Lung microvascular endothelial cell (primary cell): ENCODE measurements at regions not wholly inside any gene's neighbourhood (a gene's known extent, or its start where the extent isn't known, plus 50 kb on each side); places are given as distances from the start of the nearest gene placed in this dataset.
"Not testable (repeated sequence)": the region's sequence is repeated elsewhere in the genome, so short reads cannot be mapped to it uniquely, and the experiment has no call there.

Source experiments
- DNase-seq, 2 donors: peaks; one replicate each; pipeline versions ENCODE4 v3.0.0 to v3.0.0-alpha.2; 2010; ENCODE audit warnings: low read depth in 2 of 2

- no peak for DNase-seq
Observed at GRCh38 chr11:23851216-23851615, 645.6 kb upstream of the LUZP2 start.

GRCh38 chr11:23856654-23857053 is 640.2 kb upstream of the LUZP2 start:
- no peak for DNase-seq

GRCh38 chr11:23859087-23859486 is 637.8 kb upstream of the LUZP2 start:
- no peak for DNase-seq

- no peak for DNase-seq
Observed at GRCh38 chr11:23861615-23862014, 635.2 kb upstream of the LUZP2 start.

- no peak for DNase-seq
Observed at GRCh38 chr11:23865341-23865975, 631.4 kb upstream of the LUZP2 start.

GRCh38 chr11:23866641-23867040 is 630.2 kb upstream of the LUZP2 start:
- DNase-seq: no peak

GRCh38 chr11:23869671-23870070 is 627.2 kb upstream of the LUZP2 start:
- DNase-seq: no peak

GRCh38 chr11:23873406-23873805 is 623.4 kb upstream of the LUZP2 start:
- DNase-seq: no peak

GRCh38 chr11:23875176-23875850 is 621.5 kb upstream of the LUZP2 start:
- DNase-seq: no peak

- not testable (repeated sequence) for DNase-seq
Observed at GRCh38 chr11:23883426-23884048, 613.3 kb upstream of the LUZP2 start.

GRCh38 chr11:23884341-23884740 is 612.5 kb upstream of the LUZP2 start:
- DNase-seq: no peak

GRCh38 chr11:23885801-23886200 is 611.1 kb upstream of the LUZP2 start:
- DNase-seq: no peak

- not testable (repeated sequence) for DNase-seq
Observed at GRCh38 chr11:23887122-23887521, 609.7 kb upstream of the LUZP2 start.

GRCh38 chr11:23893126-23893525 is 603.7 kb upstream of the LUZP2 start:
- no peak for DNase-seq

GRCh38 chr11:23897453-23898286 is 599.2 kb upstream of the LUZP2 start:
- DNase-seq: peak in 1 of 2 donors; percentile 8

GRCh38 chr11:23903044-23903704 is 593.7 kb upstream of the LUZP2 start:
- DNase-seq: peak in 1 of 2 donors; percentile 79

- no peak for DNase-seq
Observed at GRCh38 chr11:23919455-23919854, 577.4 kb upstream of the LUZP2 start.

- no peak for DNase-seq
Observed at GRCh38 chr11:23923357-23923756, 573.5 kb upstream of the LUZP2 start.

- no peak for DNase-seq
Observed at GRCh38 chr11:23924226-23924625, 572.6 kb upstream of the LUZP2 start.

- DNase-seq: no peak
Observed at GRCh38 chr11:23931443-23931842, 565.4 kb upstream of the LUZP2 start.

- DNase-seq: peak in 1 of 2 donors; percentile 43
Observed at GRCh38 chr11:23932485-23932898, 564.4 kb upstream of the LUZP2 start.
